Keratinocyte (primary cell): ENCODE measurements at regions not wholly inside any gene's neighbourhood (a gene's known extent, or its start where the extent isn't known, plus 50 kb on each side); places are given as distances from the start of the nearest gene placed in this dataset.

Experiments
- DNase-seq: peaks from one replicate; pipeline ENCODE4 v3.0.0-alpha.2; 2011; ENCODE audit warnings: low read depth, missing footprints, low spot score
- FAIRE-seq: peaks from 2 replicates; lab custom pipeline; 2011; peaks lifted over from hg19 to GRCh38; lab: Jason Lieb, UNC
- H2AFZ ChIP-seq: 2 replicates; pipeline ENCODE4 v1.6.0; 2012; ENCODE audit warnings: low read length, control low read depth, inconsistent platforms; ENCODE audit not compliant: control insufficient read depth
- H3K27ac ChIP-seq: 2 replicates; pipeline ENCODE4 v1.5.1; 2011; ENCODE audit warnings: low read length; ENCODE audit not compliant: control insufficient read depth, insufficient read depth
- H3K27me3 ChIP-seq: 3 replicates; pipeline ENCODE4 v1.6.0; 2011; ENCODE audit warnings: low read length; ENCODE audit not compliant: control insufficient read depth, insufficient read depth; ENCODE audit errors: extremely low read depth
- H3K36me3 ChIP-seq, 2 experiments: 2 replicates in 1 of 2; 3 replicates in 1 of 2; pipeline ENCODE4 v1.5.1; 2011; ENCODE audit warnings: low read length in 2 of 2, mild to moderate bottlenecking in 1 of 2; ENCODE audit not compliant: control insufficient read depth in 2 of 2, insufficient read depth in 2 of 2; ENCODE audit errors: extremely low read depth in 1 of 2
- H3K4me1 ChIP-seq: 3 replicates; pipeline ENCODE4 v1.5.1; 2011; ENCODE audit warnings: low read length; ENCODE audit not compliant: control insufficient read depth, insufficient read depth; ENCODE audit errors: extremely low read depth
- H3K4me2 ChIP-seq: 3 replicates; pipeline ENCODE4 v1.6.0; 2011; ENCODE audit warnings: low read depth, low read length; ENCODE audit not compliant: control insufficient read depth, insufficient read depth; ENCODE audit errors: extremely low read depth
- H3K4me3 ChIP-seq, 3 experiments: fragments of 200-600 bp in 1 of 3; sonication (generic) in 1 of 3; 2 replicates in 2 of 3; 3 replicates in 1 of 3; pipeline ENCODE4 v1.5.1; 2011 to 2016; ENCODE audit warnings: low read length in 3 of 3, mild to moderate bottlenecking in 3 of 3, control low read depth in 2 of 3, inconsistent platforms in 1 of 3, low read depth in 1 of 3, mixed read lengths in 1 of 3, mixed run types in 1 of 3, moderate library complexity in 1 of 3; ENCODE audit not compliant: control insufficient read depth in 2 of 3, insufficient read depth in 2 of 3; ENCODE audit errors: extremely low read depth in 1 of 3
- H3K79me2 ChIP-seq: 2 replicates; pipeline ENCODE4 v1.6.0; 2012; ENCODE audit warnings: low read length; ENCODE audit not compliant: control insufficient read depth, insufficient read depth
- H3K9ac ChIP-seq: 3 replicates; pipeline ENCODE4 v1.6.0; 2011; ENCODE audit warnings: low read length; ENCODE audit not compliant: control insufficient read depth, insufficient read depth; ENCODE audit errors: extremely low read depth
- H3K9me1 ChIP-seq: 3 replicates; pipeline ENCODE4 v1.6.0; 2011; ENCODE audit warnings: low read length; ENCODE audit not compliant: control insufficient read depth, insufficient read depth; ENCODE audit errors: extremely low read depth
- H3K9me3 ChIP-seq: 2 replicates; pipeline ENCODE4 v1.5.1; 2012; ENCODE audit warnings: low read depth, low read length; ENCODE audit not compliant: control insufficient read depth
- H4K20me1 ChIP-seq: 3 replicates; pipeline ENCODE4 v1.6.0; 2011; ENCODE audit warnings: low read length; ENCODE audit not compliant: control insufficient read depth, insufficient read depth; ENCODE audit errors: extremely low read depth
- CTCF ChIP-seq, 3 experiments: IDR thresholded peaks in 1 of 3; conservative IDR thresholded peaks in 1 of 3; optimal IDR thresholded peaks in 1 of 3; 2 replicates in 2 of 3; 3 replicates in 1 of 3; pipeline versions ENCODE3 to v1.5.1; 2011; ENCODE audit warnings: low read length in 3 of 3, mild to moderate bottlenecking in 3 of 3, moderate library complexity in 2 of 3, control low read depth in 1 of 3, inconsistent platforms in 1 of 3; ENCODE audit not compliant: insufficient read depth in 2 of 3; ENCODE audit errors: extremely low read depth in 1 of 3
- EZH2 ChIP-seq: IDR thresholded peaks from one replicate; pipeline ENCODE4 v1.6.1; 2012; ENCODE audit warnings: inconsistent platforms, mild to moderate bottlenecking, low read length, moderate library complexity
- dilution Hi-C: fragments of 300-500 bp; cut with MboI; formaldehyde crosslinking; loops from one replicate; pipeline ENCODE4 v1.7.0; 2020; ENCODE audit warnings: low sequenced_read_pairs; ENCODE audit not compliant: extremely low pct_ligation_motif_present

GRCh38 chr10:29835055-29835454, 200.3 kb upstream of the SVIL start:
- Histone ChIP-seq H3K9me3 (no peaks in the 10 kb centered on the region), H3K4me1 (peaks cover 12% of the 10 kb centered on the region), H3K27ac (no peak overlapping the region), H3K9me1 (no peaks in the 10 kb centered on the region), H3K36me3 (no peaks in the 10 kb centered on the region), H3K4me2 (no peak overlapping the region), H3K4me3 (no peak overlapping the region), H2AFZ (no peak overlapping the region), H3K27me3 (no peaks in the 10 kb centered on the region), H3K9ac (no peak overlapping the region), H3K79me2 (no peaks in the 10 kb centered on the region), H4K20me1 (no peaks in the 10 kb centered on the region)
- dilution Hi-C loops = no loop called here
- DNase-seq (no peak), FAIRE-seq (no peak)
- no peak for TF ChIP-seq CTCF (optimal IDR thresholded peaks at IDR 0.05 in 1 of 3, IDR thresholded peaks at IDR 0.05 in 1 of 3, conservative IDR thresholded peaks at IDR 0.05 in 1 of 3; ENCODE audit: extremely low read depth in 1 of 3, insufficient read depth in 2 of 3, low read length in 3 of 3)
- TF ChIP-seq EZH2 = no peak

- H3K9ac ChIP-seq = no peak overlapping the region
- no peak overlapping the region for H3K27ac ChIP-seq
- dilution Hi-C loops = no loop called here
Measured at GRCh38 chr10:29830531-29831512, 196.1 kb upstream of the SVIL start.

More at GRCh38 chr10:29830531-29831512, 196.1 kb upstream of the SVIL start:
- no peaks in the 10 kb centered on the region for H3K36me3 ChIP-seq
- no peak for TF ChIP-seq EZH2
- no peak for TF ChIP-seq CTCF (optimal IDR thresholded peaks at IDR 0.05 in 1 of 3, IDR thresholded peaks at IDR 0.05 in 1 of 3, conservative IDR thresholded peaks at IDR 0.05 in 1 of 3; ENCODE audit: extremely low read depth in 1 of 3, insufficient read depth in 2 of 3, low read length in 3 of 3)
- H2AFZ ChIP-seq = no peak overlapping the region
- no peaks in the 10 kb centered on the region for H4K20me1 ChIP-seq
- H3K79me2 ChIP-seq = no peaks in the 10 kb centered on the region
- DNase-seq = no peak
- H3K4me1 ChIP-seq = peaks cover 18% of the 10 kb centered on the region
- H3K27me3 ChIP-seq = no peaks in the 10 kb centered on the region
- no peaks in the 10 kb centered on the region for H3K9me1 ChIP-seq
- no peak overlapping the region for H3K4me2 ChIP-seq
- H3K9me3 ChIP-seq = no peaks in the 10 kb centered on the region
- H3K4me3 ChIP-seq = no peak overlapping the region
- no peak for FAIRE-seq
